IMR-90 (cell line): ENCODE measurements at regions not wholly inside any gene's neighbourhood (a gene's known extent, or its start where the extent isn't known, plus 50 kb on each side); places are given as distances from the start of the nearest gene placed in this dataset.

Source experiments
- ATAC-seq: fragments of 200-7000 bp; cut with Tn5 transposase; 2 replicates; pipeline ENCODE4 v1.9.1; 2020; ENCODE audit warnings: low read depth, mild to moderate bottlenecking, moderate library complexity
- BruUV-seq: library from RNA; stranded (reverse); fragments of 400-500 nt; replicated peaks from 2 replicates; lab custom pipeline; 2021; lab: Mats Ljungman, UMichigan
- CTCF ChIA-PET: fragments of 300-600 bp; formaldehyde crosslinking; extraction: SDS; loops from one replicate; lab custom pipeline; 2021; ENCODE audit warnings: antibody characterized with exemption; lab: Yijun Ruan, JAX
- POLR2A ChIA-PET: fragments of 300-600 bp; sonication (Branson Sonifier 250); formaldehyde crosslinking; loops from one replicate; lab custom pipeline; 2022; ENCODE audit warnings: antibody characterized with exemption; ENCODE audit not compliant: unreplicated experiment; lab: Charles Lee
- DNase-seq: peaks from one replicate; pipeline ENCODE4 v3.0.0; 2013
- H2AFZ ChIP-seq: replicated peaks from 2 replicates; pipeline ENCODE3; 2013; ENCODE audit warnings: low read length, mild to moderate bottlenecking; ENCODE audit not compliant: poor library complexity
- H2AK5ac ChIP-seq: 2 replicates; pipeline ENCODE4 v1.6.1; 2013; ENCODE audit warnings: low read depth, low read length, inconsistent platforms
- H2AK9ac ChIP-seq: replicated peaks from 2 replicates; pipeline ENCODE3; 2013; ENCODE audit warnings: mild to moderate bottlenecking, low read depth, low read length, moderate library complexity; ENCODE audit not compliant: poor library complexity
- H2BK120ac ChIP-seq: 2 replicates; pipeline ENCODE4 v1.6.1; 2013; ENCODE audit warnings: low read depth, low read length, inconsistent platforms
- H2BK15ac ChIP-seq: 3 replicates; pipeline ENCODE4 v1.6.1; 2013; ENCODE audit warnings: low read depth, low read length, inconsistent platforms
- H2BK20ac ChIP-seq: 2 replicates; pipeline ENCODE4 v1.6.1; 2013; ENCODE audit warnings: low read depth, mild to moderate bottlenecking, inconsistent platforms, low read length, moderate library complexity
- H2BK5ac ChIP-seq: 2 replicates; pipeline ENCODE4 v1.6.1; 2013; ENCODE audit warnings: mild to moderate bottlenecking, low read depth, low read length, inconsistent platforms; ENCODE audit not compliant: poor library complexity, severe bottlenecking
- H3K14ac ChIP-seq: replicated peaks from 2 replicates; pipeline ENCODE4 v1.6.1; 2013; ENCODE audit warnings: low read depth, low read length, inconsistent platforms
- H3K18ac ChIP-seq: 2 replicates; pipeline ENCODE4 v1.6.1; 2013; ENCODE audit warnings: low read depth, low read length, control low read depth
- H3K23ac ChIP-seq: 2 replicates; pipeline ENCODE4 v1.6.1; 2013; ENCODE audit warnings: low read depth, low read length, inconsistent platforms
- H3K27ac ChIP-seq: 2 replicates; pipeline ENCODE4 v1.5.1; 2013; ENCODE audit warnings: mild to moderate bottlenecking, control low read depth, low read length; ENCODE audit not compliant: insufficient read depth
- H3K27me3 ChIP-seq: 2 replicates; pipeline ENCODE4 v1.6.1; 2013; ENCODE audit warnings: low read length; ENCODE audit not compliant: control insufficient read depth, insufficient read depth
- H3K36me3 ChIP-seq: 2 replicates; pipeline ENCODE4 v1.6.1; 2013; ENCODE audit warnings: low read length, mixed read lengths; ENCODE audit not compliant: control insufficient read depth, insufficient read depth
- H3K4ac ChIP-seq: 2 replicates; pipeline ENCODE4 v1.6.1; 2013; ENCODE audit warnings: low read depth, low read length, inconsistent platforms
- H3K4me1 ChIP-seq: 2 replicates; pipeline ENCODE4 v1.6.1; 2013; ENCODE audit warnings: low read length, mixed read lengths; ENCODE audit not compliant: control insufficient read depth, insufficient read depth
- H3K4me2 ChIP-seq: 2 replicates; pipeline ENCODE4 v1.6.1; 2013; ENCODE audit warnings: low read depth, mild to moderate bottlenecking, control low read depth, low read length, moderate library complexity
- H3K4me3 ChIP-seq: 2 replicates; pipeline ENCODE4 v1.5.1; 2013; ENCODE audit warnings: low read depth, mild to moderate bottlenecking, control low read depth, low read length, moderate library complexity; ENCODE audit not compliant: insufficient read depth
- H3K56ac ChIP-seq: 2 replicates; pipeline ENCODE4 v1.6.1; 2013; ENCODE audit warnings: low read length, inconsistent platforms; ENCODE audit not compliant: insufficient read depth; ENCODE audit errors: extremely low read depth
- H3K79me1 ChIP-seq, 2 experiments: 2 replicates each; pipeline ENCODE4 v1.6.1; 2013; ENCODE audit warnings: low read length in 2 of 2, inconsistent platforms in 1 of 2, low read depth in 1 of 2
- H3K9ac ChIP-seq: 2 replicates; pipeline ENCODE4 v1.6.1; 2013; ENCODE audit warnings: low read depth, low read length, control low read depth
- H3K9me1 ChIP-seq: 2 replicates; pipeline ENCODE4 v1.6.1; 2013; ENCODE audit warnings: low read length, inconsistent platforms; ENCODE audit not compliant: insufficient read depth
- H3K9me3 ChIP-seq: 2 replicates; pipeline ENCODE4 v1.6.1; 2013; ENCODE audit warnings: low read length; ENCODE audit not compliant: control insufficient read depth, insufficient read depth
- H4K20me1 ChIP-seq: 2 replicates; pipeline ENCODE4 v1.6.1; 2013; ENCODE audit warnings: low read length, inconsistent platforms; ENCODE audit not compliant: insufficient read depth
- H4K5ac ChIP-seq: 2 replicates; pipeline ENCODE4 v1.6.1; 2013; ENCODE audit warnings: mild to moderate bottlenecking, low read depth, low read length, control low read depth
- H4K8ac ChIP-seq, 2 experiments: 2 replicates each; pipeline ENCODE4 v1.6.1; 2013; ENCODE audit warnings: low read depth in 2 of 2, low read length in 2 of 2, control low read depth in 1 of 2, inconsistent platforms in 1 of 2
- H4K91ac ChIP-seq: 2 replicates; pipeline ENCODE4 v1.6.1; 2013; ENCODE audit warnings: low read depth, low read length, inconsistent platforms; ENCODE audit not compliant: insufficient read depth
- BHLHE40 ChIP-seq: fragments of 150-350 bp; IDR thresholded peaks from 2 replicates; pipeline ENCODE4 v1.6.1; 2016; ENCODE audit warnings: mild to moderate bottlenecking, low read depth, low read length
- CHD1 ChIP-seq: IDR thresholded peaks from 2 replicates; pipeline ENCODE4 v1.6.1; 2012; ENCODE audit warnings: low read depth, low read length, improper control_type of control experiment
- FOS ChIP-seq: fragments of 150-350 bp; IDR thresholded peaks from 2 replicates; pipeline ENCODE4 v1.6.1; 2016; ENCODE audit warnings: low read depth, low read length
- MAFK ChIP-seq: IDR thresholded peaks from 2 replicates; pipeline ENCODE4 v1.6.1; 2012; ENCODE audit warnings: low read depth, low read length, improper control_type of control experiment
- MXI1 ChIP-seq: IDR thresholded peaks from 2 replicates; pipeline ENCODE4 v1.6.1; 2012; ENCODE audit warnings: low read depth, mild to moderate bottlenecking, low read length, moderate library complexity, borderline replicate concordance
- NFE2L2 ChIP-seq: fragments of 150-350 bp; IDR thresholded peaks from 2 replicates; pipeline ENCODE4 v1.6.1; 2016; ENCODE audit warnings: low read depth, mild to moderate bottlenecking, low read length
- POLR2A ChIP-seq: IDR thresholded peaks from 2 replicates; pipeline ENCODE4 v1.6.1; 2012; ENCODE audit warnings: mild to moderate bottlenecking, low read depth, low read length
- RAD21 ChIP-seq: IDR thresholded peaks from 2 replicates; pipeline ENCODE4 v1.6.1; 2012; ENCODE audit warnings: low read length, improper control_type of control experiment
- RCOR1 ChIP-seq: IDR thresholded peaks from 2 replicates; pipeline ENCODE4 v1.6.1; 2012; ENCODE audit warnings: mild to moderate bottlenecking, low read length, improper control_type of control experiment; ENCODE audit not compliant: insufficient replicate concordance
- RFX5 ChIP-seq: IDR thresholded peaks from 2 replicates; pipeline ENCODE4 v1.8.0; 2012; ENCODE audit warnings: low read depth, mild to moderate bottlenecking, low read length, moderate library complexity
- SMC3 ChIP-seq: fragments of 150-350 bp; IDR thresholded peaks from 2 replicates; pipeline ENCODE4 v1.6.1; 2016; ENCODE audit warnings: low read depth, mild to moderate bottlenecking, antibody characterized with exemption, low read length, moderate library complexity
- WGBS, 2 experiments: methylation state at CpG; one replicate each; pipeline versions ENCODE4 v1.1.5 to v1.1.7; 2013; ENCODE audit warnings: missing lambda C conversion rate in 2 of 2; ENCODE audit not compliant: insufficient read length in 1 of 2; ENCODE audit errors: extremely low coverage in 2 of 2; 5-methylcytosine and 5-hydroxymethylcytosine counted together
- dilution Hi-C: fragments of 300-500 bp; cut with HindIII; formaldehyde crosslinking; loops from one replicate; pipeline ENCODE4 v1.14.3; 2018; ENCODE audit warnings: low sequenced_read_pairs; ENCODE audit not compliant: unreplicated experiment
- in situ Hi-C: fragments of 300-500 bp; cut with MboI; formaldehyde crosslinking; loops from 3 replicates; pipeline ENCODE4 v1.14.3; 2019; ENCODE audit warnings: low sequenced_read_pairs, inconsistent platforms, mixed read lengths
- intact Hi-C: fragments of 100-400 bp; cut with micrococcal nuclease; formaldehyde crosslinking; loops from 2 replicates; pipeline ENCODE4 v1.10.0; 2022
- TF ChIP-seq, protein P1 (sequence below): fragments of 150-350 bp; IDR thresholded peaks from 2 replicates; pipeline ENCODE4 v1.6.1; 2016; ENCODE audit warnings: low read depth, mild to moderate bottlenecking, low read length, moderate library complexity, borderline replicate concordance
- TF ChIP-seq, protein P2 (sequence below): fragments of 150-350 bp; IDR thresholded peaks from 2 replicates; pipeline ENCODE4 v1.6.1; 2017; ENCODE audit warnings: mild to moderate bottlenecking, antibody characterized with exemption, low read length, low read depth

DNA sequence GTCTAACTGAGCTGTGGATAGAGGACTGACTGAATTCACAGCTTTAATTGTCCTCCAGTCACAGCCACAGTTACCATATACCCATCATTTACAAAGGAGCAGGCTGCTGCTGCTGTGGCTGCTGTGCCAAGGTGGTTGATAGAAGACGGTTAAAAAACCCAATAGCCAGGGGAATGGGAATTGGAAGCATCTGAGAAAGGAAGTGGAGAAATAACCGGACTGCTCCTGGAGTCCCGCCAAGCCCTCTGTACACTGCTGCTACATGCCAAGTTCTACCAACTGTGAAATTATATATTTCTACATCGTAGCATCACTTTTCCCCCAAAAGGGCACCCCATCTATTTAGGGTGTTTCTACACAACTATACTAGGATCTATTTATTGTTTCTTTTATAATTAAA, 279.7 kb upstream of the ARX start:
- Histone ChIP-seq H3K9me3 (0 out of 2 replicates have a peak, but pooled peaks cover 1% of the 10 kb centered on the region), H4K20me1 (no peaks in the 10 kb centered on the region), H3K27me3 (no peaks in the 10 kb centered on the region), H3K56ac (no peak overlapping the region), H3K27ac (no peak overlapping the region), H2BK20ac (no peak overlapping the region), H2BK120ac (no peak overlapping the region), H2BK5ac (no peak overlapping the region), H3K18ac (no peak overlapping the region), H3K4me1 (no peaks in the 10 kb centered on the region), H3K23ac (no peak overlapping the region), H4K5ac (no peak overlapping the region), H3K4ac (no peak overlapping the region), H3K79me1 (no peaks in the 10 kb centered on the region), H3K36me3 (no peaks in the 10 kb centered on the region), H3K4me3 (no peak overlapping the region), H4K8ac (no peak overlapping the region), H2AK9ac (no peak overlapping the region), H2AFZ (no peak overlapping the region), H2BK15ac (no peak overlapping the region), H3K9ac (no peak overlapping the region), H4K91ac (no peak overlapping the region), H3K14ac (no peak overlapping the region), H2AK5ac (no peak overlapping the region), H3K4me2 (no peak overlapping the region), H3K9me1 (no peaks in the 10 kb centered on the region)
- no peak for TF ChIP-seq BHLHE40
- no peak for TF ChIP-seq POLR2A
- TF ChIP-seq RFX5 = no peak
- no peak for TF ChIP-seq FOS
- no peak for TF ChIP-seq CHD1
- TF ChIP-seq RCOR1 = no peak
- no peak for TF ChIP-seq SMC3
- TF ChIP-seq RAD21 = no peak
- TF ChIP-seq MAFK = no peak
- TF ChIP-seq, protein P1, sequence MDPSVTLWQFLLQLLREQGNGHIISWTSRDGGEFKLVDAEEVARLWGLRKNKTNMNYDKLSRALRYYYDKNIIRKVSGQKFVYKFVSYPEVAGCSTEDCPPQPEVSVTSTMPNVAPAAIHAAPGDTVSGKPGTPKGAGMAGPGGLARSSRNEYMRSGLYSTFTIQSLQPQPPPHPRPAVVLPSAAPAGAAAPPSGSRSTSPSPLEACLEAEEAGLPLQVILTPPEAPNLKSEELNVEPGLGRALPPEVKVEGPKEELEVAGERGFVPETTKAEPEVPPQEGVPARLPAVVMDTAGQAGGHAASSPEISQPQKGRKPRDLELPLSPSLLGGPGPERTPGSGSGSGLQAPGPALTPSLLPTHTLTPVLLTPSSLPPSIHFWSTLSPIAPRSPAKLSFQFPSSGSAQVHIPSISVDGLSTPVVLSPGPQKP = no peak
- no peak for TF ChIP-seq NFE2L2
- TF ChIP-seq MXI1 = no peak
- TF ChIP-seq, protein P2, sequence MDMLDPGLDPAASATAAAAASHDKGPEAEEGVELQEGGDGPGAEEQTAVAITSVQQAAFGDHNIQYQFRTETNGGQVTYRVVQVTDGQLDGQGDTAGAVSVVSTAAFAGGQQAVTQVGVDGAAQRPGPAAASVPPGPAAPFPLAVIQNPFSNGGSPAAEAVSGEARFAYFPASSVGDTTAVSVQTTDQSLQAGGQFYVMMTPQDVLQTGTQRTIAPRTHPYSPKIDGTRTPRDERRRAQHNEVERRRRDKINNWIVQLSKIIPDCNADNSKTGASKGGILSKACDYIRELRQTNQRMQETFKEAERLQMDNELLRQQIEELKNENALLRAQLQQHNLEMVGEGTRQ = no peak
- intact Hi-C loops (no loop called here), in situ Hi-C loops (no loop called here), dilution Hi-C loops (no loop called here)
- DNase-seq (no peak), ATAC-seq (no peak)
- ChIA-PET CTCF (no interaction called here), POLR2A (interaction anchor here (0.6 kb wide), 1 partner anchor 21 kb away, joined by 5 read pairs; no protein-coding TSS in a partner anchor)
- no CpG with 5 or more reads among the region's 4 CpGs for WGBS, 2 experiments
- no TSS peak for BruUV-seq
